Stimulated activated CD4-positive, alpha-beta T cell treated with anti-CD3 and anti-CD28 coated beads, Interleukin-12 subunit alpha, Interleukin-12 subunit beta, amount 100 ng/mL, for 4 hours (primary cell): ENCODE measurements at regions not wholly inside any gene's neighbourhood (a gene's known extent, or its start where the extent isn't known, plus 50 kb on each side); places are given as distances from the start of the nearest gene placed in this dataset.
"Not testable (repeated sequence)": the region's sequence is repeated elsewhere in the genome, so short reads cannot be mapped to it uniquely, and the experiment has no call there.

Source experiments
- DNase-seq: peaks from one replicate; pipeline ENCODE4 v3.0.0-alpha.2; 2020

GRCh38 chr14:106027759-106028158 lies 501.4 kb downstream of the TMEM121 start:
- not testable (repeated sequence) for DNase-seq

- DNase-seq = no peak
Measured at GRCh38 chr14:106029959-106030358, 503.6 kb downstream of the TMEM121 start.

- DNase-seq = no peak
Measured at GRCh38 chr14:106037380-106037779, 511.0 kb downstream of the TMEM121 start.

- no peak for DNase-seq
Measured at GRCh38 chr14:106038263-106038662, 511.9 kb downstream of the TMEM121 start.

- peak; percentile 63 for DNase-seq
Measured at GRCh38 chr14:106039400-106039799, 513.0 kb downstream of the TMEM121 start.

GRCh38 chr14:106044515-106044914 lies 518.1 kb downstream of the TMEM121 start:
- DNase-seq = no peak

- peak; percentile 90 for DNase-seq
Measured at GRCh38 chr14:106044949-106045596, 518.7 kb downstream of the TMEM121 start.

GRCh38 chr14:106051796-106052195 lies 525.4 kb downstream of the TMEM121 start:
- no peak for DNase-seq

- no peak for DNase-seq
Measured at GRCh38 chr14:106055289-106055688, 528.9 kb downstream of the TMEM121 start.

- DNase-seq = no peak
Measured at GRCh38 chr14:106058342-106058741, 532.0 kb downstream of the TMEM121 start.

- DNase-seq = no peak
Measured at GRCh38 chr14:106060276-106060975, 534.0 kb downstream of the TMEM121 start.

GRCh38 chr14:106061877-106062500 lies 535.6 kb downstream of the TMEM121 start:
- peak; percentile 76 for DNase-seq

GRCh38 chr14:106062502-106063272 lies 536.3 kb downstream of the TMEM121 start:
- no peak for DNase-seq

- DNase-seq = no peak
Measured at GRCh38 chr14:106067935-106068334, 541.6 kb downstream of the TMEM121 start.

GRCh38 chr14:106069804-106070625 lies 543.6 kb downstream of the TMEM121 start:
- DNase-seq = no peak

- DNase-seq = no peak
Measured at GRCh38 chr14:106080922-106081321, 554.5 kb downstream of the TMEM121 start.

GRCh38 chr14:106081721-106082120 lies 555.3 kb downstream of the TMEM121 start:
- not testable (repeated sequence) for DNase-seq

- no peak for DNase-seq
Measured at GRCh38 chr14:106083082-106083481, 556.7 kb downstream of the TMEM121 start.

GRCh38 chr14:106087837-106088236 lies 561.5 kb downstream of the TMEM121 start:
- DNase-seq = no peak

- DNase-seq = not testable (repeated sequence)
Measured at GRCh38 chr14:106088860-106089259, 562.5 kb downstream of the TMEM121 start.

GRCh38 chr14:106094654-106095189 lies 568.3 kb downstream of the TMEM121 start:
- DNase-seq = peak; percentile 57

GRCh38 chr14:106107703-106108102 lies 581.3 kb downstream of the TMEM121 start:
- no peak for DNase-seq
